Lower lobe of right lung (tissue), 2 donors: ENCODE measurements at regions not wholly inside any gene's neighbourhood (a gene's known extent, or its start where the extent isn't known, plus 50 kb on each side); places are given as distances from the start of the nearest gene placed in this dataset.

Experiments
- ATAC-seq, 2 donors: fragments of 200-7000 bp; cut with Tn5 transposase; one replicate each; pipeline ENCODE4 v1.9.1; 2020 to 2022; ENCODE audit warnings: mild to moderate bottlenecking in 2 of 2, moderate library complexity in 2 of 2
- DNase-seq: peaks from one replicate; pipeline ENCODE4 v3.0.0-alpha.2; 2020
- H3K27ac ChIP-seq: fragments of 200-600 bp; one replicate; pipeline ENCODE4 v1.8.0; 2022
- H3K27me3 ChIP-seq: fragments of 200-600 bp; one replicate; pipeline ENCODE4 v1.8.0; 2022; ENCODE audit warnings: low read depth
- H3K36me3 ChIP-seq: fragments of 200-600 bp; one replicate; pipeline ENCODE4 v1.8.0; 2022; ENCODE audit warnings: mild to moderate bottlenecking
- H3K4me1 ChIP-seq: fragments of 200-600 bp; one replicate; pipeline ENCODE4 v1.8.0; 2022
- H3K4me3 ChIP-seq: fragments of 200-600 bp; one replicate; pipeline ENCODE4 v1.8.0; 2022; ENCODE audit warnings: mild to moderate bottlenecking
- H3K9me3 ChIP-seq: fragments of 200-600 bp; one replicate; pipeline ENCODE4 v1.8.0; 2022
- CTCF ChIP-seq: fragments of 200-600 bp; IDR thresholded peaks from one replicate; pipeline ENCODE4 v1.8.0; 2022; ENCODE audit warnings: antibody characterized with exemption, mild to moderate bottlenecking
- intact Hi-C: fragments of 100-400 bp; cut with DNase I; formaldehyde crosslinking; loops from one replicate; pipeline ENCODE4 v1.11.0; 2022
- donor health status: DM: no; HTN: yes; CAD: no; lungs with severe emphysema.

- intact Hi-C loops = no loop called here
Observed at GRCh38 chr16:5488581-5488980, 391.0 kb upstream of the EEF2KMT start.

GRCh38 chr16:5487728-5488127 lies 390.1 kb upstream of the EEF2KMT start:
- H3K27me3 ChIP-seq = no peaks in the 10 kb centered on the region
- no peak for TF ChIP-seq CTCF
- no peak overlapping the region for H3K27ac ChIP-seq
- no peaks in the 10 kb centered on the region for H3K9me3 ChIP-seq
- no peak for DNase-seq
- H3K36me3 ChIP-seq = no peaks in the 10 kb centered on the region
- no peaks in the 10 kb centered on the region for H3K4me1 ChIP-seq
- no peak for ATAC-seq
- no peak overlapping the region for H3K4me3 ChIP-seq
- intact Hi-C loops = no loop called here

More at GRCh38 chr16:5488581-5488980, 391.0 kb upstream of the EEF2KMT start:
- no peaks in the 10 kb centered on the region for H3K9me3 ChIP-seq
- no peaks in the 10 kb centered on the region for H3K4me1 ChIP-seq
- ATAC-seq (no peak), DNase-seq (no peak)
- no peak overlapping the region for H3K4me3 ChIP-seq
- H3K27ac ChIP-seq = no peak overlapping the region
- no peaks in the 10 kb centered on the region for H3K36me3 ChIP-seq
- TF ChIP-seq CTCF = no peak
- H3K27me3 ChIP-seq = no peaks in the 10 kb centered on the region

- TF ChIP-seq CTCF = no peak
- DNase-seq = no peak
- no peaks in the 10 kb centered on the region for H3K9me3 ChIP-seq
- H3K27me3 ChIP-seq = no peaks in the 10 kb centered on the region
- ATAC-seq = no peak
- intact Hi-C loops = no loop called here
- H3K36me3 ChIP-seq = no peaks in the 10 kb centered on the region
- no peaks in the 10 kb centered on the region for H3K4me1 ChIP-seq
- H3K4me3 ChIP-seq = no peak overlapping the region
- H3K27ac ChIP-seq = no peak overlapping the region
Observed at GRCh38 chr16:5482256-5482655, 384.7 kb upstream of the EEF2KMT start.

- TF ChIP-seq CTCF = no peak
- no peaks in the 10 kb centered on the region for H3K36me3 ChIP-seq
- intact Hi-C loops = no loop called here
- ATAC-seq (no peak), DNase-seq (no peak)
- no peaks in the 10 kb centered on the region for H3K4me1 ChIP-seq
- no peak overlapping the region for H3K4me3 ChIP-seq
- H3K27ac ChIP-seq = no peak overlapping the region
- peaks cover 5% of the 10 kb centered on the region for H3K27me3 ChIP-seq
- no peaks in the 10 kb centered on the region for H3K9me3 ChIP-seq
Observed at GRCh38 chr16:5480431-5481195, 383.0 kb upstream of the EEF2KMT start.

GRCh38 chr16:5479926-5480325 lies 382.3 kb upstream of the EEF2KMT start:
- Histone ChIP-seq H3K27ac (no peak overlapping the region), H3K4me1 (no peaks in the 10 kb centered on the region), H3K27me3 (peaks cover 5% of the 10 kb centered on the region), H3K9me3 (no peaks in the 10 kb centered on the region), H3K36me3 (no peaks in the 10 kb centered on the region), H3K4me3 (no peak overlapping the region)
- ATAC-seq (no peak), DNase-seq (no peak)
- TF ChIP-seq CTCF = no peak
- intact Hi-C loops = no loop called here
